Colonic mucosa (tissue), 4 donors: ENCODE measurements at regions not wholly inside any gene's neighbourhood (a gene's known extent, or its start where the extent isn't known, plus 50 kb on each side); places are given as distances from the start of the nearest gene placed in this dataset.

ENCODE experiments used
- DNase-seq: peaks from one replicate; pipeline ENCODE4 v3.0.0-alpha.2; 2020
- H3K27ac ChIP-seq: fragments of 200-600 bp; one replicate; pipeline ENCODE4 v1.8.0; 2021
- H3K27me3 ChIP-seq: fragments of 200-600 bp; one replicate; pipeline ENCODE4 v1.8.0; 2021
- H3K36me3 ChIP-seq: fragments of 200-600 bp; one replicate; pipeline ENCODE4 v1.8.0; 2021
- H3K4me1 ChIP-seq: fragments of 200-600 bp; one replicate; pipeline ENCODE4 v1.8.0; 2021; ENCODE audit warnings: mild to moderate bottlenecking
- H3K4me3 ChIP-seq: fragments of 200-600 bp; one replicate; pipeline ENCODE4 v1.8.0; 2021
- H3K9ac ChIP-seq, 2 donors: one replicate each; pipeline ENCODE4 v1.7.0; 2013; ENCODE audit warnings: control low read depth in 2 of 2, low read depth in 2 of 2, low read length in 2 of 2
- H3K9me3 ChIP-seq: fragments of 200-600 bp; one replicate; pipeline ENCODE4 v1.8.0; 2021
- CTCF ChIP-seq: fragments of 200-600 bp; IDR thresholded peaks from one replicate; pipeline ENCODE4 v1.8.0; 2022; ENCODE audit warnings: antibody characterized with exemption, mild to moderate bottlenecking
- intact Hi-C: fragments of 100-400 bp; cut with DNase I; formaldehyde crosslinking; loops from one replicate; pipeline ENCODE4 v1.14.1; 2022
- donor health status: healthy.
- donor health status: DM: no; HTN: no; CAD: no.
- donor health status: DM: no; HTN: no; CAD: no.

- no peaks in the 10 kb centered on the region for H3K27me3 ChIP-seq
- H3K27ac ChIP-seq, result no peak overlapping the region
- no peaks in the 10 kb centered on the region for H3K36me3 ChIP-seq
- no peaks in the 10 kb centered on the region for H3K9me3 ChIP-seq
- H3K4me3 ChIP-seq, result no peak overlapping the region
- H3K4me1 ChIP-seq, result no peaks in the 10 kb centered on the region
- no peak for DNase-seq
- intact Hi-C loops, result no loop called here
- H3K9ac ChIP-seq, result no peak overlapping the region
- TF ChIP-seq CTCF, result no peak
Observed at GRCh38 chr1:213821175-213821942, 166.4 kb upstream of the PROX1 start.

- no peaks in the 10 kb centered on the region for H3K27me3 ChIP-seq
- no peak for TF ChIP-seq CTCF
- H3K4me1 ChIP-seq, result no peaks in the 10 kb centered on the region
- no peak overlapping the region for H3K9ac ChIP-seq
- DNase-seq, result no peak
- H3K36me3 ChIP-seq, result no peaks in the 10 kb centered on the region
- H3K27ac ChIP-seq, result no peak overlapping the region
- no peaks in the 10 kb centered on the region for H3K9me3 ChIP-seq
- H3K4me3 ChIP-seq, result no peak overlapping the region
- intact Hi-C loops, result no loop called here
Observed at GRCh38 chr1:213821943-213822334, 165.8 kb upstream of the PROX1 start.

- H3K9ac ChIP-seq, result no peak overlapping the region
- TF ChIP-seq CTCF, result no peak
- intact Hi-C loops, result no loop called here
Observed at GRCh38 chr1:213826891-213827290, 160.9 kb upstream of the PROX1 start.

GRCh38 chr1:213828867-213829266, 158.9 kb upstream of the PROX1 start:
- no peak for TF ChIP-seq CTCF
- no peak overlapping the region for H3K27ac ChIP-seq
- no peaks in the 10 kb centered on the region for H3K9me3 ChIP-seq

More at GRCh38 chr1:213826891-213827290, 160.9 kb upstream of the PROX1 start:
- no peak overlapping the region for H3K4me3 ChIP-seq
- H3K27me3 ChIP-seq, result no peaks in the 10 kb centered on the region
- no peak for DNase-seq
- H3K9me3 ChIP-seq, result no peaks in the 10 kb centered on the region
- H3K27ac ChIP-seq, result no peak overlapping the region
- H3K36me3 ChIP-seq, result no peaks in the 10 kb centered on the region
- no peaks in the 10 kb centered on the region for H3K4me1 ChIP-seq

GRCh38 chr1:213829780-213830179, 158.0 kb upstream of the PROX1 start:
- Histone ChIP-seq H3K9ac (no peak overlapping the region), H3K36me3 (no peaks in the 10 kb centered on the region), H3K4me3 (no peak overlapping the region), H3K27ac (no peak overlapping the region), H3K4me1 (no peaks in the 10 kb centered on the region), H3K9me3 (no peaks in the 10 kb centered on the region), H3K27me3 (no peaks in the 10 kb centered on the region)
- intact Hi-C loops, result no loop called here
- DNase-seq, result no peak
- TF ChIP-seq CTCF, result no peak

More at GRCh38 chr1:213828867-213829266, 158.9 kb upstream of the PROX1 start:
- Histone ChIP-seq H3K27me3 (no peaks in the 10 kb centered on the region), H3K4me3 (no peak overlapping the region), H3K36me3 (no peaks in the 10 kb centered on the region), H3K4me1 (no peaks in the 10 kb centered on the region), H3K9ac (no peak overlapping the region)
- no peak for DNase-seq
- intact Hi-C loops, result no loop called here
